GM19043 (cell line): ENCODE measurements at regions not wholly inside any gene's neighbourhood (a gene's known extent, or its start where the extent isn't known, plus 50 kb on each side); places are given as distances from the start of the nearest gene placed in this dataset.

Experiments used
- ATAC-seq: cut with Tn5 transposase; IDR thresholded peaks from one replicate; pipeline ENCODE4 v1.9.1; 2021; ENCODE audit warnings: low read depth; ENCODE audit not compliant: unreplicated experiment

- no peak for ATAC-seq
These were observed 751.5 kb downstream of the DCDC2C start for GRCh38 chr2:4454907-4455306.

- ATAC-seq, result no peak
These were observed 752.2 kb downstream of the DCDC2C start for GRCh38 chr2:4455486-4456155.

- ATAC-seq, result no peak
These were observed 761.4 kb downstream of the DCDC2C start for GRCh38 chr2:4464634-4465266.

DNA sequence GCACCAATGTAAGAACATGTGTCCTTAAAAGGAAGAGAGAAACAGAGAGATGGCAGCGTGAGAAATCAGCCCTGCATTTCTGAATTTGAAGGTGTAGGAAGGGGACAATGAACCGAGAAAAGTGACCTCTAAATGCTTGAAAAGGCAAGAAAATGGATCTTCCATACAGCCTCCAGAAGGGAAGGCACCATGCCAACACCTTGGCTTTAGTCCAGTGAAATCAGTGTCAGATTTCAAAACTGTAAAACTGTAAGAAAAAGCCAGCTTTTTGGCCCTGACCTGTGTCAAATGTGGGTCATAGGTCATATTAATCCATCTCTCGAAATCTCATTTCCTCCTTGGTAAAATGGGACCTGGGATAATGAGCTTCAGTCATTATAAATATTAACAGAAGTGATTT, 762.3 kb downstream of the DCDC2C start:
- no peak for ATAC-seq

GRCh38 chr2:4475618-4476017, 772.2 kb downstream of the DCDC2C start:
- no peak for ATAC-seq

- ATAC-seq, result no peak
These were observed 779.7 kb downstream of the DCDC2C start for GRCh38 chr2:4483050-4483449.

- no peak for ATAC-seq
These were observed 783.6 kb downstream of the DCDC2C start for GRCh38 chr2:4486971-4487370.

- ATAC-seq, result no peak
These were observed 796.1 kb downstream of the DCDC2C start for GRCh38 chr2:4499316-4500030.

- no peak for ATAC-seq
These were observed 798.1 kb downstream of the DCDC2C start for GRCh38 chr2:4501525-4501924.

- no peak for ATAC-seq
These were observed 799.0 kb downstream of the DCDC2C start for GRCh38 chr2:4502230-4502843.

DNA sequence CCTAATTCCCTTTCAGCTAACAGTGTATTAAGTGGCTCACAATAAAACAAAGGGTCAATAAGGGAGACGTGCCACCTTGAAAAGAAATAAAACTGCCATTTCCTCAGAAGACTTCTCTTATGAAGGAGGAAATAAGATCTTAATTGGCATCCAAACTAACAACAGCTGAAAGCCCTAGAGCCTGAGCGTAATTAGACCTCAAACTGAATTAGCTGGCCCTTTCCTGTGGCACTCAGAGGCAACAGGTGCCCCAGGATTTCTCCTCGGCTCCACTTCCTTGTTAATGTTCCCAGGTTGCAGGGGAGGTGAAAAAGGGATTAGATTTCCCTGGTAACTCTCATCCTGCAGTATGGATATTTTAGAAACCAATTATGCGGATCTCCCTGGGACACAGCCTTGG, 804.3 kb downstream of the DCDC2C start:
- ATAC-seq, result no peak

DNA sequence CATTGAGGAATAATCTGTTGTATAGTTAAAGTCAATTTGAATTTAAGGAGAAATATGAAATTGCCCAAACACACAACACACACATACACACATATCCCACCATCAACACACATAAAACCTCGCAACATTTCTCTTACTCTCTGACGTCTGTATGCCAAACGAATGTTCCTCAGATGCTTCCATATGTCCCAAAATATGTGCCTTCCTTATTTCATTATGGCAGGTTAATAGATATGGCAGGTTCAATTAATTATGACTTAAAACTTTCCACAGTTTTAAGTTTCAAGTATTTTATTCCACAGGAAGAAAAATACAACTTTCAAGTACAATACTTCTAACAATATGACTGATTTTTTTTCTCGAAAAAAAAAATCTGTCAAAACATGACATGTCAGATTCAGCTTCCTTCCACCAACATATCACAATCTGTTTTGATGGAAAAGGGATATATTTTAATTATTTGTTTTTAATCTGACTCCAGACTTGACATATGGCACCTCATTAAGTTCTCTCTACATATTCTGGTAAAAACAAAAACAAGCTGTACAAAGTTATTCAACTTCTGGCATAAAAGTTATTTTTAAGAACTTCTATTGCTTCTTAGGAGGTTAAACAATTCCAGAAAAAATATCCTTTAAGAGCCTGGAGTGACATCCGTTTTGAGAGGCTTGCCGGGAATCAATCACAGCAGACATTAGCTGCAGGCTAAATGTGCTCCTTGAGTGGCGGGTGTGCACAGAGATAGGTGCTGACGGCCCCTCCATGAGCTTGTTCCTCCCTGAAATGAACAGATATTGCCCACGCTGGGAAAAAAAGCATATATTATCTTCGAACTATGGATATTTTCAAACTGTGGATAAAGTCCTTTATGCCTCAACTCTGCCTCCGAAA, 812.7 kb downstream of the DCDC2C start:
- no peak for ATAC-seq

- no peak for ATAC-seq
These were observed 815.2 kb downstream of the DCDC2C start for GRCh38 chr2:4518596-4518995.

- no peak for ATAC-seq
These were observed 819.4 kb downstream of the DCDC2C start for GRCh38 chr2:4522498-4523421.

GRCh38 chr2:4527416-4527815, 824.0 kb downstream of the DCDC2C start:
- no peak for ATAC-seq

DNA sequence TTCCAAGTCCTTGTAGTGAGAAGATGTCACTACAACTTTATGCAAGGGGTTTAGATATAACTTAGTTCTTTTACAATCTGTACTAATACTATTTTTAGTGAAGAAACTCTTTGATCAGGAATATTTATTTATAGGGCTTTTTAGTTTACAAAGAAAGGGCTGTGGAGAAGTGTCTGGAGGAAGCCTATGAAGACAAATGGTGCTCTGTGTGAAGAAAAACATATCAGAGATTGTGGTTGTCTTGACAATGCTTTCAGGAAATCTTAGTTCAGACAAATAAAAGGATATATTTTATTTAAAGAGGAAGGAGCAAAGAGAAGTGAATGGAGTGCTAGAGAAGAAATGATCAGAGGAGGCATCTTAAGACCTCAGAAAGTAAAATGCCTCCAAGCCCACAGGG, 824.9 kb downstream of the DCDC2C start:
- no peak for ATAC-seq

- no peak for ATAC-seq
These were observed 825.4 kb downstream of the DCDC2C start for GRCh38 chr2:4528773-4529172.

GRCh38 chr2:4529738-4530137, 826.4 kb downstream of the DCDC2C start:
- ATAC-seq, result no peak

GRCh38 chr2:4530231-4530630, 826.9 kb downstream of the DCDC2C start:
- ATAC-seq, result no peak
